Dermis blood vessel endothelial cell (primary cell): ENCODE measurements at regions not wholly inside any gene's neighbourhood (a gene's known extent, or its start where the extent isn't known, plus 50 kb on each side); places are given as distances from the start of the nearest gene placed in this dataset.

Experiments used
- DNase-seq: peaks from one replicate; pipeline ENCODE4 v3.0.0; 2010

- DNase-seq: no peak
These were observed 212.1 kb upstream of the SOX4 start for GRCh38 chr6:21381331-21381963.

DNA sequence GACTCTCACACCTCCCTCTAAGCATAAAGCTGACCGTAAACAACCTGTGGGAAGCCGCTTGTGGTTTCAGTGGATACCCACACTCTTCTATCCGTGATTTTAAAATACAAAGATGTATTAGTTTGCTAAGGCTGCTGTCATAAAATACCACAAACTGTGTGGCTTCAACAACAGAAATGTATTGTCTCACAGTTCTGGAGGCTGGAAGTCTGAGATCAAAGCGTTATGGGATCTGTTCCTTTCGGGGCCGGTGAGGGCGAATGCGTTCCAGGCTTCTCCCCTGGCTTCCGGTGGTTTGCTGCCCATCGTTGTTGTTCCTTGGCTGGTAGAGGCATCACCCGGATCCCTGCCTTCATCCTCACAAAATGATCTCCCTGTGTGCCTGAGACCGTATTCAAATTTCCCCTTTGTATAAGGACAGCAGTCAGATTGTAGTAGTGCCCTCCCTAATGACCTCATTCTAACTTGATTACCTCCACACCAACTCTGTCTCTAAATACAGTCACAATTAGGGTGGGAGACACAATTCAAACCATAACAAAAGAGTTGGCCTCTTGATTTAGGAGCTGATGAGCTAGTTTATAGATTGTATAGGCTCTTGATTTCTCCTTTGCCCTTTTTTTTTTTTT is 210.6 kb upstream of the SOX4 start:
- no peak for DNase-seq

DNA sequence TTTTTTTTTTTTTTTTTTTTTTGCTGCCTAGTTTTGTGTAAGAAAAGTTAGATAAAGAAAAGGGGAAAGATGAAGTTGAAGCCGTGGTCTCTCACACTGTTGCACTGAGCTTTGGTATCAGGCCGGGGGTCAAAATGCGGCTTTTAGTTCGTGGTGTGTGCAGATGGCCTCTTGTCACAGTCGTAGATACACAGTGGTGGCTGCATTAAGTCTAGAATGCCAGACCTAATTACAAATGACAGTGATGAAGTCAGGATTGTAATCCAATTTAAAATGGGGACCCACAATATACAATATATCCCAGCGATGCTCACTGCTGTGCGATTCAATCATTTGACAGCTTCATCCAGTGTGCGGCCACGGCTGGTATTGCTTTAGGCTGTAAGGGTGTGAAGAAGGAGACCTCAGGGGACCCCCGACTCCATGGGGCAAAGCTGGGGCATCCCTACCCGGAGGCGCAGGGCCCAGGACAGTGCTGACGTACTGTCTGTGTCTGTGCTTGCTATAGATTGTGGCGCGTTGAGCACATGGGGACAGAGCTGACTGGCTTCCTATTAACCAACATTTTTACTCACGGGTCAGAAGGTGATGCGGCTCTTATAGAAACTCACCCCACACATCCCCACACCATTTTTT is 210.0 kb upstream of the SOX4 start:
- DNase-seq: no peak

DNA sequence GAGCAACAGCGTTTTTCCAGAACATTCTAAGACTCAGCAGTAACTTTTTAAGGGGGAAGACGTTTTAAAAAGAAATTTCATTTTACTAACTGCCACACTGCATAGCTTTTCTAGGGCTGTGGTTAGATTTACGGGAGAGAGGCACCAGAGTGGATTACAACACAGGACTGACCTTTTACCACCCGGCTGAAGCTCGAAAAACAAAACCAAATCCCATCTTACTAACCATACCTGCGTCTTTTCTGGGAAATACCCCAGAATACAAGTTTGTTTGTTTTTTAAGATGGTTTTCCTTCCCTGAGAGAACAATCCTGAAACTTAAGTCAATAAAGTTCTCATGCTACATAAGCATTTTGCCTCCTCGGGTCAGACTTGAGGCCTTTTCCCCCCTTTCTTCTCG is 209.3 kb upstream of the SOX4 start:
- no peak for DNase-seq

- no peak for DNase-seq
These were observed 206.8 kb upstream of the SOX4 start for GRCh38 chr6:21386744-21387143.

- DNase-seq: no peak
These were observed 202.9 kb upstream of the SOX4 start for GRCh38 chr6:21390532-21391213.

DNA sequence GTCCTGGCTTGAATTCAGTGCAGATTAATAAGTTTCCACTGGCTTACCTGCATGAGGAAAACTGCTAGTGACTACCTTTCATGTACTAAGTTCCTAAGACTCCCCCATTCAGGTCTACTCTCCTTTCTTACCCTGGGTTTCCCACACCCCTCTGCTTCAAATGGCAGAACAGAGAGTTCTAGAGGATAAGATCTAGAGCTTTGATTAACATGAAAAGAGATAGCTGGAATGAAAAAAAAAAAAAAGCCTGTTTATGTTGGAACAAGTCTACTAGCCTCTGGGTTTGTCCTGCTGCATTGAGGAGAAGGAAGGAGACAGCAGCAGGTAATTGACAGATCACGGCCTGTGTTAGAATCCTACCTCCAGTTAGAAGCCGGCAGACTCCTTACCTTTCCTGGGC is 201.4 kb upstream of the SOX4 start:
- DNase-seq: no peak

GRCh38 chr6:21393441-21394165 is 199.9 kb upstream of the SOX4 start:
- DNase-seq: no peak

DNA sequence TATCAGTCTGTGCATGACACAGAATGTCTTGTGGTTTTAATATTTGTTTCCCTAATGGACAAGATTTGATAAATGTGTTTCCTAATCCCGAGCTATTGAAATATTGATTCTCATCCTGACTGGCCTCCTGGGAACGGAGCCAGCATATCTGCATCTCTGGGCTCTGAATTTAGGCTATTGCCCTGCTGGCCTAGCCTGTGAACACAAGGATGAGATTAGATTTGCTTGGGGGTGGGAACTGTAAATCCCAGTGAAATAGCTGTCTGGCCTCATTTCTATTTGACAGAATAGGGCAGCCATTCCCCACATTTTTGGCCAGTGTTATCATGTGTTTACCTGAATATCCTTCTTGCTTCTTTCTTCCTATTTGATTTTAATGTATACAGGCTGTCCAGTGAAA is 198.4 kb upstream of the SOX4 start:
- DNase-seq: no peak

DNA sequence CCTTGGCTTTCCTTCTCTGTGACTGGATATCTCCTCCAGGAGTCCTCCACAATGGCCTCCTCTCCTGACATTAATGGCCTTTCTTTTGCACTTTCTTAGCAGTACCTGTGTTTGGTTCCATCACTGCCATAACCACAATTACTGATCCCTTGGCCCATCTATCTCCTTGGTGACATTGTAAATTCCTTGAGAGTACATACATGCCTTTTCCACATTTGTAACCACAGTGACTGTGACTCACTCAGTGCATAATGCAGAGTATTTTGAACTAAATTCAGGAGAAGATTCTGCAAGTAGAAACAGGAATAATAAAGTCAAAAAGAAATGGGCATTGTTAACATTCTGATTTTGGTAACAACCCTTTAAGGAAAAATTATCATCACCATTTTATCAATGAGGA is 197.2 kb upstream of the SOX4 start:
- no peak for DNase-seq

DNA sequence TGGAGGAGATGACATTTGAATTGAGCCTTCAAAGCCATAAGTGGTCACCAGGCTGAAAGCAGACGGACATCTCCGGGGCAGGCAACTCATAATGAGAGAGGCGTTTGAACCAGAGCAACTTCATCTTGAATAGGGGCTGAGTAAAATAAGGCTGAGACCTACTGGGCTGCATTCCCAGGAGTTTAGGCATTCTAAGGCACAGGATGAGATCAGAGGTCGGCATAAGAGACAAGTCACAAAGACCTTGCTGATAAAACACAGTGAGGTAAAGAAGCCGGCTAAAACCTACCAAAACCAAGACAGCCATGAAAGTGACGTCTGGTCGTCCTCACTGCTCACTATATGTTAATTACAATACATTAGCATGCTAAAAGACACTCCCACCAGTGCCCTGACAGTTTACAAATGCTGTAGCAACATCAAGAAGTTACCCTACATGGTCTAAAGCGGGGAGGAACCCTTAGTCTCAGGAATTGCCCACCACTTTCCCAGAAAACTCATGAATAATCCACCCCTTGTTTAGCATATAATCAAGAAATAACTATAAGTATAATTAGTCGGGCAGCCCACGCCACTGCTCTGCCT is 194.7 kb upstream of the SOX4 start:
- DNase-seq: no peak

DNA sequence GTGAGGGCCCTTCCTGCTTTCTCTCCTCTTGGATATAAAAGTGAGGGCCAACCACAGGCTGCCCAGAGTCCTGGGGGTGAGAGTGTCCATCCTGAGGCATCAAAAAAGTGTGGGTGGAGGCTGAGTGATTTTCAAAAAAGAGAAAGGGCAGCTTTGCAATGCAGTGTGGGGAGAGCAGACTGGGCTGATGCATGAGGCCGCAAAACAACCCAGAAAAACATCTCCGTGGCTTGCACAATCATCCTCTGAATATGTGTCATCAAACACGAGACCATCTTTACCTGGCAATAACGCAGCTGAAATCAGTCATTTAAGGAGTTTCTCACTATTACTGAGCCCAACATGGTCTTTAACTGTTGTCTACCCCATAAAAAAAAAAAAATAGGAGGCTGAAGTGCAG is 191.2 kb upstream of the SOX4 start:
- no peak for DNase-seq

GRCh38 chr6:21404577-21404976 is 189.0 kb upstream of the SOX4 start:
- no peak for DNase-seq

DNA sequence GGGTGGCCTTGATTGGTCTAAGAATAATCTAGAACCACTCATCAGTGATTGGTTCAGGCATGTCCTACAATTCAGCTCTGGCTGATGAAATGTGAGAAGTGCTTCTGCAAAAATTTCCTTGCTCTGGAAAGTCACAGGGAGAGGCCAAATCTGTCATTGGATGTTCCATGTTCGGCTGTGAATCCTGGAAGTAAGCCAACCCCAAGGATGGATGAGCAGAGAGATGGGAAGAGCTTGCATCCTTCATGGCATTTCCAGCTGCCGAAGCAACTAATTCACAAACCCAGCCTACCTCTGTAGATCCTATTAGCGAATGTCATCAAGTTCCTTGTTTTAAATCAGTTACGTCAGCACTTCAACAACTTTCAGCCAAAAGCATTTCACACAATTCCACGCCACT is 187.2 kb upstream of the SOX4 start:
- no peak for DNase-seq

DNA sequence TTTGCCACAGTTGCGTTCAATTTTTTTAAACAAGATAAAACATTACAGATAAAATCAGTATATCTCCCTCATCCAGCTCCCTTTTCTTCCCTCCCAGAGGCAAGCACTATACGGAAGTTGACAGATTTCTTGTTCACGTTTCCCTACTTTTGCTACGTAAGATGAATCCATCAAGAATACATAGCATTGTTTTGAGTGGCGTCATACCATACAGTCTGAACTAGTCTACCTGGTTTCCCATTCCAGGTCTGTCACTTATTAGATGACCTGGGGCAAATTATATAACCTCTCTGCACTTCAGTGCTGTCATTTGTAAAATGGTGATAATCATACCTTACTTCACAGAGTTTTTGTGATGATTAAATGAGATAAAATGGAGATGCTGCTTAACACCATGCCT is 184.3 kb upstream of the SOX4 start:
- no peak for DNase-seq

DNA sequence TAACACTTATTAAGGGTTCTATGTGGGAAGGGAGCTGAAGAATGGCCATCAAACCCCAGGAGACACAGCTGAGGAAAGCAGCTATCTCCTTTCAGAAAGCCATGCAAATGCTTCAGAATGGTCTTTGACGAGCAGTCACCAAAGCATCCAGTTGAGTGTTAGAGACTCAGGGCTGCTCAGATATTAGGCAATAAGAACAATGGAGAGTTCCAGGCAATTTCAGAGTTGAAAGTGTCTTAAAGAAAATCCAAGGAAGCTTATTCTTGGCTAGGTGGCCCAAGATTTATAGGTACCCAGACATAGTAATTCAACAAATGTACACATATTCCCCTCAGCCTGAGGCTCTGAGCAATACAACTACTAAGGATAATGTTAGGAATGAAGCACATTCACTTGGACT is 180.1 kb upstream of the SOX4 start:
- DNase-seq: no peak

GRCh38 chr6:21414065-21414464 is 179.5 kb upstream of the SOX4 start:
- no peak for DNase-seq

DNA sequence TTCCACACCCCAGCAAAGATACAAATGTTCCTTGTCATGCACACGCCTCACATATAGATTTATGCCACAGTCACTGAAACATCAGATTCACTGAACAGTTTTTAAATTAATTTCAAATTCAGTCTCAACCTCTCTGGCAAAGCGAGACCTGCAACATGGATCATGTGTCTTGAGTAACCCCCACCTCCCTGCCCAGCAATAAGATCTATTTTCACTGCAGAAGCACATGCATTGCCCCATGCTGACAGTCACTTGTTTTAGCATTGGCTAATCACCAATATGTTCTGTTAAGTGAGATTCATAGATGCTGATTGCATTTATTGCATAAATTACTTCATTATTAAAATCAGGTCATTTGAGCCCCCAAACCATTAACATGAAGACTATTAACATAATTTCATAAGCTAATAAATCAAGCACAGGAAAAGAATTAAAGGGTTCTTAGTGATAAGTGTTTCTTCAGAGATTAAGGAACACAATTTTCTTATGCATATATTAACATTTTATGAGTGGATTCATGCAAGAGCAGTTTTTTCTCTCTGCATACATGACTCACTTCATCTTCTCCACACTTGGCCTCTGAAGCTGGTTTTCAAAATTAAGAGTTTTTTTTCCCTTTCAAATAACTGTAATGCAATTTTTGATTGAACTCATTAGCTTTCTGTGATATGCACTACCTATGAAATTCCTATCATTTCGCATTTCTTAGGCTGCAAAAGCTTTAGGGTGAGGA is 173.2 kb upstream of the SOX4 start:
- no peak for DNase-seq

GRCh38 chr6:21420926-21421325 is 172.6 kb upstream of the SOX4 start:
- no peak for DNase-seq

DNA sequence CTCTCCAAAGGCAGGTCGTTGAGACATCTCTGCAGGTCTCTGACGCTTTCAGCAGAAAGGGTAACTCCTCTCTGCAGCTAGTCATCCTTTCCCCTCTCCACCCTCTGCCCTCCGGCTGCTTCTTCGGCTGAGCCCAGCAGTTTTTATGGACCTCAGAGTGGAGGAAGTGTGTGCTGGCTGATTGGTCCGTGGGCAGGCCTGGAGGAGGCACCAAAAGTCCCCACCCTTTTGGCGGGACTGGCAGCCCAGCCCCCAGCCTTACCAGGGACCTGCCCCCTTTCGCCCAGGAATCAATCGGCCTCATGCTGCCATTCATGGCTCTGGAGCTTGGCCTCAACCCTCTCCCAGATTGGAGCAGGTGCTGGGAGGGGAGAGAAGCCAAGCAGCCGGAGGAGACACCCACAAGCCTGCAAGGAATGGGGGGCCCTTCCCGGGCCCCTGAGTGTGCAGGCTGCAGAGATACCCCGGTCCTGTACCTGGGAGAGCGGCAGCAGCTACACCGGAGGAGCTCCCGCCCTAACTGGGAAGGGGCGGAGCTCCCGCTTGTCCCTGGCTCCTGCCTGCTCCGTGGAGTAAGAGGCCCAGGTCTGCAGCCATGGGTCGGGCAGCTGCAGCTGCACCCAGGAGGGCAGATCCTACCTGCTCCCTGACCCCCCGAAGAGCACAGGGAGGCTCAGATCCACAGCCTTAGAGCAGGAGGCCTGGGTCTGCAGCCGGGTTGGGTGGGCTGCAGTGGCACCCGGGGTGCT is 170.3 kb upstream of the SOX4 start:
- DNase-seq: no peak

DNA sequence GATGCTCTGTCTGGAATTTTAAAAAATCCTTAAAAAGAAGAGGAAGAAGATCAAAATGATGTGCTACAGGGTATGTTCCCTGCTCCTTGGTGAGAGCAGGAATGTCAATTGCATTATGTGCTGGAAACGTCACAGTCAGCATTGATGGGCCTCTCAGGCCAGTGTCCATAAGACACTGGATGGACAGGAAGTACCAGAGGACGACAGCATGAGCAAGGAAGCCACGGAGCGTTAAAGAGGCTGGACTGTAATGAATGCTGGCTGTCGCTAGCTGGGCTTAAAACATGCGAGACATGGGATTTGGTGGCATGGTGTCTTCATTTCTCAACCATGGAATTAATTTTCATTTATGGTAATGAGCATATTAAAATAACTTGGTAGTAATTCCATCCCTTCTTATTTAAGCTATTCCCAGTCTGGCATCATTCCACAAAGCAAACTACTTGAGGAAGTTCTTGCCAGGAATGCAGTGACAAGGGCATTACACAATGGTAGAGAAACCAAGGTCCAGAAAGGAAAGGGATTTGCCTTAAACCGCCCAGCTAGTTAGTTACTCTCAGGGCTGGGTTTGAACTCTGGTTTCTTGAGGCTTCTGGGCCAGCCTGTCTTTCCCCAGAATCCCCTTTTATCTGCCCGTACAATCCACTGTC is 166.6 kb upstream of the SOX4 start:
- DNase-seq: no peak
